ENCODE measurements at regions not wholly inside any gene's neighbourhood (a gene's known extent, or its start where the extent isn't known, plus 50 kb on each side); places are given as distances from the start of the nearest gene placed in this dataset.
"Not testable (repeated sequence)": the region's sequence is repeated elsewhere in the genome, so short reads cannot be mapped to it uniquely, and the experiment has no call there.

- intact Hi-C loops (cut with DNase I) = no loop called here
- no peak for DNase-seq
These were observed 665.1 kb upstream of the COX7C start for GRCh38 chr5:85952680-85953079.

GRCh38 chr5:85967681-85968080 lies 650.1 kb upstream of the COX7C start:
- no peak for DNase-seq
- intact Hi-C loops (cut with DNase I) = no loop called here

GRCh38 chr5:85972539-85972938 lies 645.2 kb upstream of the COX7C start:
- DNase-seq = no peak
- intact Hi-C loops (cut with DNase I) = no loop called here

DNA sequence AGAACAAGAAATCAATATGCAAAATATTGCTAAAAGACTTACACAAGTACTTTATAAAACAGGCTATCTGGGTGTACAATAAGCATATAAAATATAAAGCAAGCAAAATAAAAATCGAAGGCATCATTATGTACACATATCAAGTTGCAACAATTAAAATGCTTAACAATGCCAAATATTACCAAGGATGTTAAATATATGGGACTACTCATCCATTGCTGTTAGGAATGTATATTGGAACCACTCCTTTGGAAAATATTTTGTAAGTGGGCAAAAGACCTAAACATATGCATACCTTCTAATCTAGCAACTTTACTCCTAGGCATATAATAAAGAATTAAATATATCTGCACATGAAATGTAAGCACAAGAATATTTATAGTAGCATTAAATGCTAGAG lies 632.6 kb upstream of the COX7C start:
- intact Hi-C loops (cut with DNase I) = no loop called here
- no peak for DNase-seq

DNA sequence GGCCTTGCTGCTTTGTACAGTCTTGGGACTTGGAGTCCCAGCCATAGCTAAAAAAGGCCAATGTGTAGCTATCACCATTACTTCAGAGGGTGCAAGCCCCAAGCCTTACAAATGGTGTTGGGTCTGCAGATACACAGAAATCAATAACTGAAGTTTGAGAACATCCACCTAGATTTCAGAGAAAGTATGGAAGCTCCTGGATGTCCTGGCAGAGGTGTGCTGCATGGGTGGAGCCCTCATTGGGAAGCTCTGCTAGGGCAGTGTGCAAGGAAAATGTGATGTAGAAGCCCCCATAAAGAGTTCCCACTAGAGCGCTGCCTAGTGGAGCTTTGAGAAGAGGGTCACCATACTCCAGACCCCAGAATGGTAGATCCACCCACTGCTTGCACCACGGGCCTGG lies 626.7 kb upstream of the COX7C start:
- intact Hi-C loops (cut with DNase I) = no loop called here
- DNase-seq = no peak

- DNase-seq; intact Hi-C loops (cut with DNase I): not testable (repeated sequence)
These were observed 623.1 kb upstream of the COX7C start for GRCh38 chr5:85994653-85995052.

DNA sequence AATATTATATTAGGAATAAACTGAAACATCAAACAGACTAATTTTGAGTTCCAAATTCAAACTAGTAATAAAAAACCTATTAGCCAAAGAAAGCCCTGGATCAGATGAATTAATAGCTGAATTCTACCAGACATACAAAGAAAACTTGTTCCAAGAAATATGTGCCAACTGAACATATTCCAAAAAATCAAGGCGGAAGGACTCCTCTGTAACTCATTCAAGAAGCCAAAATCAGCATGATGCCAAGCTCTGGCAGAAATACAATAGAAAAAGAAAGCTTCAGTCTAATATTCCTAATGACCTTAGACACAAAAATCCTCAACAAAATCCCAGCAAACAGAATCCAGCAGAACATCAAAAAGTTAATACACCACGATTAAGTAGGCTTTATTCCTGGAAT lies 619.1 kb upstream of the COX7C start:
- intact Hi-C loops (cut with DNase I) = no loop called here

DNA sequence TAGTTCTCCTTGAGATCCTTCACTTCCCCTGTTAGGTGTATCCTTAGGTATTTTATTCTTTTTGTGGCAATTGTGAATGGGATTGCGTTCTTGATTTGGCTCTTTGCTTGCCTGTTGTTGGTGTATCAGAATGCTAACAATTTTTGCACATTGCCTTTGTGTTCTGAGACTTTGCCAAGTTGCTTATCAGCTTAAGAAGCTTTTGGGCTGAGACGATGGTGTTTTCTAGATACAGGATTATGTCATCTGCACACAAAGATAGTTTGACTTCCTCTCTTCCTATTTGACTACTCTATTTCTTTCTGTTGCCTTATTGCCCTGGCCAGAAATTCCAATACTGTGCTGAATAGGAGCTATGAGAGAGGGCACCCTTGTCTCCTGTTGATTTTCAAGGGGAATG lies 609.4 kb upstream of the COX7C start:
- DNase-seq = no peak
- intact Hi-C loops (cut with DNase I) = no loop called here

More for the DNA sequence above, 619.1 kb upstream of the COX7C start:
- no peak for DNase-seq

DNA sequence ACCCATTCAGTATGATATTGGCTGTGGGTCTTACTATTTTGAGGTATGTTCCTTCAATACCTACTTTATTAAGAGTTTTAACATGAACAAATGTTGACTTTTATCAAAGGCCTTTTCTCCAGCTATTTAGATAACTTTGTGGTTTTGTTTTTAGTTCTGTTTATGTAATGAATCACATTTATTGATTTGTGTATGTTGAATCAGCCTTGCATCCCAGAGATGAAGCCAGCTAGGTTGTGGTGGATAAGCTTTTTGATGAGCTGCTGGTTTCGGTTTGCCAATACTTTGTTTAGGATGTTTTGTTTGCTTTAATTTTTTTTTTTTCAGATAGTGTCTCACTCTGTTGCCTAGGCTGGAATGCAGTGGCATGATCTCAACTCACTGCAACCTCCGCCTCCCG lies 609.0 kb upstream of the COX7C start:
- no peak for DNase-seq
- intact Hi-C loops (cut with DNase I) = no loop called here

GRCh38 chr5:86011937-86012336 lies 605.8 kb upstream of the COX7C start:
- intact Hi-C loops (cut with DNase I) = no loop called here

DNA sequence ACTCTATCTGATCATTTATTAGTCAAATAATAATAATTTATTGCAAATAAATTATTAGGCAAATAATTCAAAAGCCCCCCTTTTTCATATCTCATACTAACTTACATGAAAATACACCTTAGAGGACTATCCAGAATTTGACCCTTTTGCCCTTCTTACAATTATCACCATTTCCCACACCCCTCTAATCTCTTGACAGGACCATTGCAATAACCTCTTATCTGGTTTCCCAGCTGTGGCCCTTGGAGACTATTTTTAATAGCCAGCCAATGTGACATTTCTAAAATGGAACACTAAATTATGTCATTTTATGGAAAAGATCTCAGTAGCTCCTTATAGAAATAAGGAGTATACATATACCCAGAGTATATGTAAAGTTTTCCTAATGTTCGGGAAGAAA lies 588.4 kb upstream of the COX7C start:
- intact Hi-C loops (cut with DNase I) = no loop called here
- DNase-seq = no peak

More at GRCh38 chr5:86011937-86012336, 605.8 kb upstream of the COX7C start:
- no peak for DNase-seq

DNA sequence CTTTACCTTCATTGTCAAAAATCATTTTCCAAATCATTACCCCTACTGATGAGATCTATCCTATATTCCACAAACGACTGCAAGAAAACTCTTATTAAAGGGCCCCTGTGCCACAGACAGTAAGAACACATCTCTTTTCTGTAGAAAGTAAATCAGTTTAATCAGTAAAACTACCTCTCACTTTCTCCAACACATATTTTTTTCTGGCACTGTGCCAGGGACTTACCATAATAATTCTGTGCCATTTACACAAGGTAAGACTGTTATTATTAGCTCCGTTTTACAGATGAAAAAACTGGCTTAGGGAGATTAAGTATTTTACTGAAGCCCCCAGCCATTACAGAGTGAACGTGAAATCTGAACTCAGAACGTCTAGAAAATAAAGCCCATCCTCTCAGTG lies 587.0 kb upstream of the COX7C start:
- intact Hi-C loops (cut with DNase I) = no loop called here
- DNase-seq = no peak

DNA sequence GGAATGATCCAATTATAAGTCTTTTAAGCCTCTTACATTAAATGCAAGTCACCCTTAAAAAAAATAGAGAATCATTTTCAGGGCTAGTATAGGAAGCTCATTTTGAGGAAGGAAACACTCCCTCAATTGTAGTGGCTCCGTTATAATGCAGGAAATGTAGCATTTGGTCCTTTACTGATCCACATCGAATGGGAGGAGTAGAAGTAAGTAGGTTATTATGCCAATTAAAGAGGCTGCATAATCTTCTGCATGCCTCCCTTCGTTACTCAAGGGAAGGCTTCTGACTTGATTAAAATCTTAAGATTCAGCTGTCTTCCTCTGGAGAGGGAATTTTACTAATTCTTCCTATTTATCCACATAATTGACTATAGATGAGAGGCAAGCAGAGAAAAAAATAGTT lies 579.2 kb upstream of the COX7C start:
- intact Hi-C loops (cut with DNase I) = no loop called here
- DNase-seq = no peak

DNA sequence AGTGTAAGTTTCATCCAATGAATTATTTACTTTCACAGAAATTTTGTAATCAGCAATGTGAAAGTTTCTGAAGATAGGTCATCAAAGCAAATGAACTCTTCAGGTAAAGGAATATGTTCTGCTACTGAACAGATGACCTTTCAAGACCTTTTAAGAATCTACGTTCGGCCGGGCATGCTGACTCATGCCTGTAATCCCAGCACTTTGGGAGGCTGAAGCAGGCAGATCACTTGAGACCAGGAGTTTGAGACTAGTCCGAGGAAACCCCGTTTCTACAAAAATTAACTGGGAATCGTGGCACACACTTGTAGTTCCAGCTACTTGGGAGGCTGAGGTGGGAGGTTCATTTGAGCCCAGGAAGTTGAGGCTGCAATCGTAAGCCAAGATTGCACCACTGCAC lies 578.4 kb upstream of the COX7C start:
- no peak for DNase-seq
- intact Hi-C loops (cut with DNase I) = no loop called here

- intact Hi-C loops (cut with DNase I) = no loop called here
- DNase-seq = no peak
These were observed 547.0 kb upstream of the COX7C start for GRCh38 chr5:86070719-86071118.

DNA sequence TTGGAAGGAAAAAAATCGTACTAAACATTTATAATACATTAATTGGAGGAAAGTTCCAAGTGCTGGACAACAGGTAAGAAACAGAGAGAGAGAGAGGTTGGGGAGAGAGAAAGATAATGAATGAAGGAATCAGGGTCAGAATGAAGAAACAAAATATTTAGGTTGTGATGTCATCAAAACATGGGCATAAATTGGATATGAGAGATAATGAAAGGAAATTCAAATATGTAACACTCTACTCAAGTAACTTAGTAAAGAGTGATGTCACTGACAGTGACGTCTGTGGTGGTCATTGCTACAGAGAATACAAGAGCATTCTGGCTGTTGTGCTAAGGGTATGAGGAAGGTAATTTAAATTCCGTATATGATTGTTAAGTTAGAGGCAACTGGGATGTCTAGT lies 543.4 kb upstream of the COX7C start:
- intact Hi-C loops (cut with DNase I) = no loop called here
- DNase-seq = no peak

- intact Hi-C loops (cut with DNase I) = no loop called here
- no peak for DNase-seq
These were observed 542.6 kb upstream of the COX7C start for GRCh38 chr5:86075139-86075538.

DNA sequence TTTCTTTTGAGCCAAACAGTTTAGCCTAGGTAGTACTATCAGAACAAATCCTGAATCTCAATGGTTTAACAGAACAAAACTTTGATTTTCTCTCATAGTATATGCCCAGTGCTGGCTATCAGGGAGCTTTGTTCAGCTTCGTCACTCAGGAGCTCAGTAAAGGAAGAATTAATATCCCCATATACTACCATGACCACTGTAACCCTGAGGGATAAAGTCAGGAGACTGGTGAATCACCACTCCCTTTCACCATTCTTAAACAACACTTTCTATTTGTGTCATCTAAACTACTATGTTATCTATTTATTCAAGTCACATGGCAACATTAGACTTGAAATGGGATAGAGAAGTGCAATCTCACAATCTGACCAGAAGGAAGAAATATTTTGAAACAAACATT lies 522.6 kb upstream of the COX7C start:
- no peak for DNase-seq
- intact Hi-C loops (cut with DNase I) = no loop called here

DNA sequence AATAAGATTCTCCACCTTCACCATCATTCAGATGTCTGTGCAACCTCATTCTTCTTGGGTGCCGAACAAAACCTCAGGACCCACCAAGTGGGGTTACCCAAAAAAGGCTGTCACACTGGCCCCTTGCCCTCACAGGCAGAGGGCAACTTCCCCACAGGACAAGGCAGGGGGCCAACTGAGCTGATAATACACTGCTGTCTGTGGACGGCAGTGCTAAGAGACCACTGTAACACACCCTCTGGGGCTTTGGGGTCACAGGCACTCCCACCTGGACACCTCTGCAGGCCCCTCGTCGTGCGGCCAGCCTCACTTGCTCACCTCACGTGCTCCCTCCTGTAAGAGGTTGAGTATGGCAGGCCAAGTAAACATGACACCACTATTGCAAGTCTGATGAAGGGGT lies 515.8 kb upstream of the COX7C start:
- DNase-seq = peak in 1 of 10 donors; percentile 31
- intact Hi-C loops (cut with DNase I) = no loop called here

- peak in 2 of 10 donors; percentile 43 to 78 for DNase-seq
These were observed 508.9 kb upstream of the COX7C start for GRCh38 chr5:86108825-86109224.

GRCh38 chr5:86112249-86112648 lies 505.5 kb upstream of the COX7C start:
- intact Hi-C loops (cut with DNase I) = no loop called here
- no peak for DNase-seq

More at GRCh38 chr5:86108825-86109224, 508.9 kb upstream of the COX7C start:
- intact Hi-C loops (cut with DNase I) = no loop called here

DNA sequence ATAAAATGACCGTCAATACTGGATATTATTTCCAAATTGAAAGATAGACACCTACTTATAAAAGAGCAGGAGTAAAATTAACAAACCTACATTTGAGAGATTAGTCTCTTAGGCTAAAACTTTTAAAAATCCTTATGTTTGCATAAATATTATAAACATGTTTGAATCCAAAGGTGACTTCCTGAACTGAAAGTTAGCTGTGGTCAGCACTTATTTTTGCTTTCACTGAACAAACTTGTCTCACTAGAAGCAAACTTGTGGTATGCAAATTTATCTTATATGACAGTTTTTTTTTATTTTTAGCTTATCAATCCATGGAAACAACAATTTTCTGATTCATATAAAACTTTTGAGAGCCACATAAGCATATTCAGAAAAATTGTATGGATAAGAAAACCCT lies 502.6 kb upstream of the COX7C start:
- intact Hi-C loops (cut with DNase I) = no loop called here
- DNase-seq = no peak

- intact Hi-C loops (cut with DNase I) = no loop called here
- DNase-seq = no peak
These were observed 499.2 kb upstream of the COX7C start for GRCh38 chr5:86118542-86118941.

DNA sequence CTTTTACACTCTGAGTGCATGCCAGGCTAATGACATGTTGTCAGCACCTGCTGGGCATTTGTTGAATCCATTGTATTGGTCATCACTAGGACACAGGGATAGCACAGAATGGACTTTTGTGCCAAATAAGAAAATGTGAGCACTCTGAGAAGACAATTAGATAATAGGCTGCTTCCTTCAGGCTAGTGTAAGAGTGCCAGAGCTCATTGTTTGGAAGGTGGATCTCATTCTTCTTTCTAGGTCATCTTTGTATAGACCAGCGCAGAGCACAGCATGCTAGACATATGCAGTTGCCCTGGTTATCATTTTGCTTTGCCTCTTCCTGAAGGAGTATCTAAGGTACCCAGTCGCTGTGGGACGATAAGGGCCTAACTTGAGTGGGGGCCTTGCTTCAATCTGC lies 493.4 kb upstream of the COX7C start:
- no peak for DNase-seq
- intact Hi-C loops (cut with DNase I) = no loop called here
